Natural killer cell (primary cell): ENCODE measurements at regions not wholly inside any gene's neighbourhood (a gene's known extent, or its start where the extent isn't known, plus 50 kb on each side); places are given as distances from the start of the nearest gene placed in this dataset.
A peak's percentile ranks its signal among the peaks of the same experiment; 100 is the strongest.
"Not testable (repeated sequence)": the region's sequence is repeated elsewhere in the genome, so short reads cannot be mapped to it uniquely, and the experiment has no call there.

Experiments
- ATAC-seq, 3 donors: fragments of 150-1000 bp in 2 of 3; fragments of 200-7000 bp in 1 of 3; cut with Tn5 transposase; 1 replicate in 1 of 3; 2 replicates in 2 of 3; pipeline ENCODE4 v1.10.0; 2021; ENCODE audit warnings: mild to moderate bottlenecking in 2 of 3, moderate library complexity in 2 of 3
- DNase-seq, 2 donors: peaks; one replicate each; pipeline versions ENCODE4 v3.0.0 to v3.0.0-alpha.2; 2013 to 2021; ENCODE audit warnings: mixed read lengths in 1 of 2
- H3K27ac ChIP-seq: one replicate; pipeline ENCODE4 v1.5.1; 2013; ENCODE audit warnings: mild to moderate bottlenecking, low read length
- H3K27me3 ChIP-seq: one replicate; pipeline ENCODE4 v1.6.1; 2013; ENCODE audit warnings: low read length; ENCODE audit not compliant: control insufficient read depth, insufficient read depth
- H3K36me3 ChIP-seq: one replicate; pipeline ENCODE4 v1.6.1; 2013; ENCODE audit warnings: low read length; ENCODE audit not compliant: control insufficient read depth, insufficient read depth
- H3K4me1 ChIP-seq: one replicate; pipeline ENCODE4 v1.6.1; 2013; ENCODE audit warnings: low read length; ENCODE audit not compliant: control insufficient read depth, insufficient read depth
- H3K4me3 ChIP-seq: one replicate; pipeline ENCODE4 v1.5.1; 2013; ENCODE audit warnings: low read length
- H3K9me3 ChIP-seq: one replicate; pipeline ENCODE4 v1.6.1; 2013; ENCODE audit warnings: low read length; ENCODE audit not compliant: control insufficient read depth, insufficient read depth
- H3K27ac Mint-ChIP-seq, 2 donors: one replicate each; pipeline ENCODE4 v1.8.0; 2022; ENCODE audit warnings: mild to moderate bottlenecking in 2 of 2, mixed read lengths in 2 of 2, moderate library complexity in 1 of 2
- H3K27me3 Mint-ChIP-seq, 2 donors: one replicate each; pipeline ENCODE4 v1.8.0; 2022; ENCODE audit warnings: low read depth in 2 of 2, mixed read lengths in 2 of 2
- H3K36me3 Mint-ChIP-seq: one replicate; pipeline ENCODE4 v1.8.0; 2022; ENCODE audit warnings: mixed read lengths
- H3K4me1 Mint-ChIP-seq, 2 donors: one replicate each; pipeline ENCODE4 v1.8.0; 2022; ENCODE audit warnings: mixed read lengths in 2 of 2
- H3K4me3 Mint-ChIP-seq: one replicate; pipeline ENCODE4 v1.8.0; 2022; ENCODE audit warnings: mild to moderate bottlenecking, moderate library complexity, mixed read lengths
- H3K9me3 Mint-ChIP-seq, 2 donors: one replicate each; pipeline ENCODE4 v1.8.0; 2022; ENCODE audit warnings: mixed read lengths in 2 of 2
- WGBS: methylation state at CpG from one replicate; pipeline ENCODE4 v1.1.7; 2013; ENCODE audit warnings: missing lambda C conversion rate; ENCODE audit not compliant: insufficient coverage; 5-methylcytosine and 5-hydroxymethylcytosine counted together
- intact Hi-C: fragments of 100-400 bp; cut with micrococcal nuclease; formaldehyde crosslinking; loops from one replicate; pipeline ENCODE4 v1.14.2; 2022

DNA sequence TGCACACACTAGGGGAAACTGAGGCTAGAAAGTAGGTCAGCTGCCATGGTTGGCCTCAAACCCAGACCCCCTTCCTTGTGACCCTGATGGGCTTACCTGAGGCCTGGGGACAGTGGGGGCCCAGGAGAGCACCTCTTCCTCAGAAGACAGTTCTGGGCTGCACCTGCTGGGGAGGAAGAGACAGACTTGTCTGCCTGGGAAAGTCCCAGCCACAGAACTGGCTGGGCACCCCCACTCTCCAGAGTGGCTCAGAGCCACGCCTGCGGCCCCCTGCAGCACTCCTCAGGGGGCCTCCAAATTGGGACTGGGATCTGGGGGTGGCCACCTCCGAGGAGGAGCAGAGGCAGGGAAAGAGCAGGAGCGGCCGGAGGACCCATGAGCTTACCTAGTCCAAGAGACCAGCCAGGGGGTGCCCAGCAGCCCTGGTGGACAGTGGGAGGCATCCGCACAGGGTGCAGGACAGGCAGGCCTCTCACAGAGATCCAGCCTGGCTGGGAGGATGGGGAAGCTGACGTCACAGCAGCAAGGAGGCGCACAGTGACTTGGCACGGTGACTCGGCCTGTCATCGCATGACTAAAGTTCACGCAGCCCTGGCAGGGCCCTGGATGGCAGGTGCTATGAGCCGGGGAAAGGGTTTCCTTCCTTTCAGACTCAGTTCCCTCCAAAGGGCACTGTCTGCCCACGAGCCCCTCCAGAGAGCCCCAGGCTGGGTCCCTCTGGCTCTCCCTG, 907.7 kb downstream of the TUBA3C start:
- DNase-seq = not testable (repeated sequence)

DNA sequence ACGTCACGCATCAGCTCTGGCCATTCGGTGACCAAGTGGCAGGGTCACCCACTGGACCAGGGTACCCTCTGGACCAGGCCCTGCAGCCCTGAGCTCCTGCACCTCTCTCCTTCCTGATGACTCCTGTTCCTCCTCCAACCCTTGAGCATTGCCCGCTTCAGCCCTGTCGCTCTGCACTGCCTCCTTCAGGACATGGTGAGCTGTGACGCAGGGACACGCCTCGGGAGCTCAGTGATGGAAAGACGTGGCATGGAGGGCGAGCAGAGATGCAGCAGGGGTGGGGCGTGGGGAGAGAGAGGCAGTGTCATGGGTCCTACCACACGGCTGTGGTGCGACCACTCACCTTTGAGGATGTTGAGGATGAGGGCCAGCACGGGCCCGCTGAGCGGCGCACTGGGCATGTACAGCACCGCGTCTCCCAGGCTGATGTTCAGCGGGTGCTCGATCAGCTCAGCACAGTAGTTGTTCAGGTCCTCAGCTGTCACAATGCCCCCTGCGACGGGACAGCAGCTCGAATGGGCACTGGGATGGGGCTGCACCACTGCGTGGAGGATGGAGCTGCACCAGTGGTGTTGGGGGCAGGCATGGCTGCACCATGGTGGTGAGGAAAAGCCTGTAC, 922.7 kb downstream of the TUBA3C start:
- H3K4me1 ChIP-seq, H3K27me3 ChIP-seq, H3K4me1 Mint-ChIP-seq, DNase-seq, H3K4me3 Mint-ChIP-seq, H3K4me3 ChIP-seq, H3K27ac Mint-ChIP-seq, ATAC-seq, H3K27ac ChIP-seq, H3K27me3 Mint-ChIP-seq, intact Hi-C loops, H3K36me3 ChIP-seq, H3K9me3 ChIP-seq: not testable (repeated sequence)
- Mint-ChIP-seq H3K9me3 (peaks cover 2 to 12% of the 10 kb centered on the region in 2 donors), H3K36me3 (peaks cover 12% of the 10 kb centered on the region)
- WGBS = 87% methylated on average over 22 of the region's 25 CpGs

More for the DNA sequence above, 907.7 kb downstream of the TUBA3C start:
- intact Hi-C loops, H3K27me3 ChIP-seq, H3K4me1 ChIP-seq, H3K9me3 Mint-ChIP-seq, H3K27me3 Mint-ChIP-seq, H3K27ac Mint-ChIP-seq, H3K4me3 ChIP-seq, H3K36me3 Mint-ChIP-seq, H3K4me1 Mint-ChIP-seq, H3K36me3 ChIP-seq, H3K4me3 Mint-ChIP-seq, H3K9me3 ChIP-seq, H3K27ac ChIP-seq: not testable (repeated sequence)
- WGBS = 86% methylated on average over 9 of the region's 14 CpGs
- peak in 1 of 3 donors; percentile 41 for ATAC-seq

DNA sequence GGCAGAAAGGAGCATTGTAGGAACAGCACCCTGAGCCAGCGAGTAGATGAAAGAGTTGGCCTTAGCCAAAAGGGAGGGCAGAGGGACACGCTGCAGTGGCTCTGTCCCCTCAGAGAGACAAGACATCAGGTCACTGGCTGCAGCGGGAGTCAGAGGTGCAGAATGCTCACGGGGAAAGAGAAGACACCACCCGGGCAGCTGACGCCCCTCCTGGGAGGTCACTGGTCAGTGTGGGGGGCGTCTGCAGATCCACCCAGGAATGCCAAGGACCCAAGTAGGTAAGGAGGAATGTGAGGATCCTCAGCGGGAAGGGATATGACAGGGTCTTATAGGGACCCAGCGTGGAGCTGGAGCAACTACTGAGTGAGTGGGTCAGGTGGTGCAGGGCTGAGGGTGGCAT, 923.9 kb downstream of the TUBA3C start:
- H3K4me1 Mint-ChIP-seq, H3K27ac ChIP-seq, ATAC-seq, H3K27me3 ChIP-seq, H3K9me3 ChIP-seq, H3K4me1 ChIP-seq, H3K27me3 Mint-ChIP-seq, intact Hi-C loops, H3K27ac Mint-ChIP-seq, H3K4me3 Mint-ChIP-seq, H3K4me3 ChIP-seq, H3K36me3 ChIP-seq, DNase-seq: not testable (repeated sequence)
- peaks cover 12% of the 10 kb centered on the region for H3K36me3 Mint-ChIP-seq
- WGBS = 76% methylated on average over 9 of the region's 9 CpGs
- H3K9me3 Mint-ChIP-seq = peaks cover 2 to 12% of the 10 kb centered on the region in 2 donors

DNA sequence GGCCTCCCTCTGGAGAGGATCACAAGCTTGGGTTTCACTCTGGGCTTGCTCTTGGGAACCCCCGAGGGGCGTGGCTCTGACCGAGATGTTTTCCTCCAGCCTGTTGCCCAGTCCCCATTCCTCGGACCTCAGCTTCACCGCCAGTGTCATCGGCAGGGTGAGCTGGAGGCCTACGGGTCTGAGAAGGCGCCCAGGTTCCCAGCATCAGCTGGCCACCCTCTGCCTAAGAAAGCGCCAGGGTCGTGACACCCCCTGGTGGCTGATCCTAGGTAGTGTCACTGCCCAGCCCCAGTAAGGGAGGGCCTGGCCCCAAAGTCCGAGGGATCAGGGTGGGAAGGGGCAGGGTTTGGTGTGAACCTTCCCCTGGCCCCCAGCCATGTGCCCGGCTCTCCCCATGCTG, 928.8 kb downstream of the TUBA3C start:
- H3K27me3 ChIP-seq, ATAC-seq, DNase-seq, H3K4me1 ChIP-seq, H3K27ac ChIP-seq, H3K4me3 Mint-ChIP-seq, H3K27ac Mint-ChIP-seq, H3K4me1 Mint-ChIP-seq, H3K4me3 ChIP-seq, intact Hi-C loops, H3K9me3 ChIP-seq, H3K27me3 Mint-ChIP-seq, H3K36me3 ChIP-seq: not testable (repeated sequence)
- peaks cover 10 to 19% of the 10 kb centered on the region in 2 donors for H3K9me3 Mint-ChIP-seq
- WGBS = 91% methylated on average over 8 of the region's 12 CpGs
- peaks cover 12% of the 10 kb centered on the region for H3K36me3 Mint-ChIP-seq

DNA sequence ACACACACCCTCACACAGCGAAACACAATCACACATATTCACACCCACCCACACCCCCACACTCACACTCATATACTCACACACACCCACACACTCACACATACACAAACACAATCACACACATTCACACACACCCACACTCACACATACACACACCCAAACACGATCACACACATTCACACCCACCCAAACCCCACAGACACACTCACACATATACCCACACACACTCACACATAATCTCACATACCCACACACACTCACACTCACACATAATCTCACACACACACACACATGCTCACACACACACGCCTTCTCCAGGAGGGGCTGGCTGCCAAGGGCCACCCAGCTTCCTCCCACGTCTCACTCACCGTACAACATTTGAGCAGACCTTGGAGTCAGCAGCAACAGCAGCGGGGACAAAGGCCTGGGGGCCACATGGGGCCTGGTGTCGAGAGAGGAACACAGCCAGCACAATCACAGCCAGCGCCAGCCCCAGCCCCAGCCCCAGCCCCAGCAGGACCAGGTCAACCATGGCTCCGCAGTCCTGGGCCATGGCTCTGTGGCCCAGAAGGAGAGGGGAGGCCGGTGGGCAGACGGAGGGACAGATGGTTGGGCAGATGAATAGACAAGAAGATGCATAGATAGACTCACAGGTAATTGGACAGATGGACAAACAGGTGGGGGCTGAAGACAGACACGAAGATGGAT, 932.9 kb downstream of the TUBA3C start:
- 88% methylated on average over 12 of the region's 12 CpGs for WGBS
- H3K4me3 Mint-ChIP-seq, H3K9me3 ChIP-seq, intact Hi-C loops, H3K9me3 Mint-ChIP-seq, H3K36me3 ChIP-seq, H3K4me1 Mint-ChIP-seq, H3K36me3 Mint-ChIP-seq, H3K4me1 ChIP-seq, H3K4me3 ChIP-seq, H3K27me3 Mint-ChIP-seq, H3K27ac Mint-ChIP-seq, DNase-seq, ATAC-seq, H3K27ac ChIP-seq, H3K27me3 ChIP-seq: not testable (repeated sequence)

DNA sequence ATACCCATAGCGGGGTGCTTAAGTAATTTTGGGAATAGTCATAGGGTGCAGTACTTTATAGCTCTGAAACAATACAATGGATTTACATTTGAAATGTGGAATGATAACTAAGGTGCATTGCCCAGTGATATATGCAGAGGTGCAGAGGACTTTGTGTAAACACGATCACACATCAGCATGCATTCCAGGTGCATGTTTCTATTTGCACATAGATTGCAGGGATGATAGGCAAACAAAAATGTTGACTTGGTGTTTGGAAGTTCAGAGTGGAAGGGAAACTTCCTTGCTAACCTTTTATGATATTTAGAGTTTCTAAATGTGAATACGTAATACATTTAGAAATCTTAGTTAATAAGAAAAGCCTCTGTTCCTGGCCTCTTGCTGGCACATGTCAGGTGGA, 941.5 kb downstream of the TUBA3C start:
- peaks cover 18% of the 10 kb centered on the region for H3K9me3 ChIP-seq
- ATAC-seq, H3K4me3 Mint-ChIP-seq, DNase-seq, H3K4me3 ChIP-seq, H3K27ac Mint-ChIP-seq, H3K4me1 Mint-ChIP-seq, H3K27ac ChIP-seq, H3K4me1 ChIP-seq, H3K36me3 ChIP-seq, H3K27me3 ChIP-seq, intact Hi-C loops, H3K9me3 Mint-ChIP-seq, H3K36me3 Mint-ChIP-seq, H3K27me3 Mint-ChIP-seq: not testable (repeated sequence)
- WGBS = 70% methylated on average over 2 of the region's 3 CpGs

- H3K4me3 ChIP-seq, H3K36me3 ChIP-seq, intact Hi-C loops, H3K9me3 Mint-ChIP-seq, H3K4me1 ChIP-seq, H3K27ac ChIP-seq, H3K27me3 Mint-ChIP-seq, H3K27ac Mint-ChIP-seq, H3K27me3 ChIP-seq, H3K36me3 Mint-ChIP-seq, ATAC-seq, H3K4me3 Mint-ChIP-seq, H3K4me1 Mint-ChIP-seq, DNase-seq: not testable (repeated sequence)
- WGBS = 70% methylated on average over 5 of the region's 5 CpGs
- peaks cover 21% of the 10 kb centered on the region for H3K9me3 ChIP-seq
Observed at GRCh38 chr13:18238586-18238985, 943.0 kb downstream of the TUBA3C start.
